HG03066 (cell line): ENCODE measurements at regions not wholly inside any gene's neighbourhood (a gene's known extent, or its start where the extent isn't known, plus 50 kb on each side); places are given as distances from the start of the nearest gene placed in this dataset.

Experiments used
- ATAC-seq: cut with Tn5 transposase; IDR thresholded peaks from one replicate; pipeline ENCODE4 v1.9.1; 2021; ENCODE audit warnings: low read depth; ENCODE audit not compliant: unreplicated experiment

DNA sequence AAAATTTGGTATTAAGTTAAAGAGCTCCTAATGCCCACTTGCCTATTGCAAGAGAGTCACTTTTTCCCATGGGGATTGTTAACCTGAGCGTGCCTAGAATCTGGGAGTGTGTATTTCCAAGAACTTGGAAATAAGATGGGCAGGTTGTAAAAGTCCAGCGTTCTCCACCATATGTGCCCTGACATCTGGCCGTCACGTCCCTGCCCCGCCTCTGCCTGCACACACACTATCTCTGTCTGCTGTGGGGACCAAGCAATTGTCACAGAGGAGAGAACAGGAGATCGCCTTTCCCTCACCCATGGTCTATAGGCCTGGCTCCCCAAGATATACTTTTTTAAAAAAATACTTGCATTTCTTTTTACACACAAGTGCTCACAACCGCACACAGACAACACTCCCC is 396.5 kb upstream of the PFKP start:
- ATAC-seq, result no peak

DNA sequence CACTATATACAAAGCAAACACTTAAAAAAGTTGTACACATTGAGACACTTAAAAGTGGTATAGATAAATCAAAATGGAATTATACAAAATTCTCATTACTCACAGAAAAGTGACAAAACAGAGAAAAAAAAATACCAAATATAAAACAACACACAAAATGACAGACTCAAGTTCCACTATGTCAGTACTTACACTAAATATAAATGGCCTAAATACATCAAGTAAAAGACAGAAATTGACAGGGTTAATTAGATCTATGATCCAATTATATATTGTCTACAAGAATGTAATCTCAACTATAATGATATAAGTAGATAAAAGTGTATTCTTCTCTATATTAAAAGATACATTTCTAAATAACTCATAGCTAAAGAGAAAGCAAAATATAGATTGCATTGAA is 401.6 kb upstream of the PFKP start:
- no peak for ATAC-seq

DNA sequence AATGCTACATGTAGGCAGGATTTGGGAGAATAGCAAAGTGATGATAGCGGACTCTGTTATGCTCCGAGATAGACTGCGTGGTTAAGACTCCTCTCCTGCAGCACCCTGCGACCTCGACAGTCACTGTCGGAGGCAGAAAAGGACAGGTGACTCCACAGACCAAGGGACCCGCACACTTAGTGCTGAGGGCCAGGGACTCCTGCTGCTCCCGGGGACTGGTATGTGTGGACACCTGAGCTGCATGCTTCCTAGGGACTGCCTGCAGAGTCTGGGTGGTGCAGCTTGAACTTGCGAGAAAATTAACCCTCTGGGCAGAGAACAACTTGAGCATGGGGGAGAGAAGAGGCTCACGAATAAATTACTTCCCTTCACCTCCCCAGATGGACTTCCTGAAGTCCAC is 407.1 kb upstream of the PFKP start:
- no peak for ATAC-seq

DNA sequence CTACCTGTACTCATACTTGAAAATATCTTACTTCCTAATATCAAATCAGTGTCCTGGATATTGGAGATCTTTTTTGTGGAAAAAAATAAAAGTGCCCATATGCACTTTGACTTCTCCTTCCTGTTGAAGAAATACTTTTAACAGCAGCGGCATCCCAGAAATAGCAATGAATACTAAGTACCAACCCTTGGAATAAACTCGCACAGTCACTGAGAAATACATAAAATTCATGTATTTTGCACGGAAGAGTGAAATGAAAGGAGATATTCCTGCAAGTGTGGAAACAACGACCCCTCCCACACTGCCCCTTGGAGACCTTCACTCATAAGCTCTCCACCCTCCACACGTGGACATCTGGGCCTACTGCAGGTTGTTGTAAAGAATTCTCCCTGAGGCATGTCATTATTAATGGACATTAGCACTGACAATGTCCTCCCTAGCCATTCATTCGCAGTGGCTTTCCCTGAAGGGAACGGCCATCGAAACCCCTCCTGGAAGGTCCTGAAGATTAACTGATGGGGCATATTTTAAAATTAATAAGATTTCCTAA is 407.6 kb upstream of the PFKP start:
- ATAC-seq, result no peak

DNA sequence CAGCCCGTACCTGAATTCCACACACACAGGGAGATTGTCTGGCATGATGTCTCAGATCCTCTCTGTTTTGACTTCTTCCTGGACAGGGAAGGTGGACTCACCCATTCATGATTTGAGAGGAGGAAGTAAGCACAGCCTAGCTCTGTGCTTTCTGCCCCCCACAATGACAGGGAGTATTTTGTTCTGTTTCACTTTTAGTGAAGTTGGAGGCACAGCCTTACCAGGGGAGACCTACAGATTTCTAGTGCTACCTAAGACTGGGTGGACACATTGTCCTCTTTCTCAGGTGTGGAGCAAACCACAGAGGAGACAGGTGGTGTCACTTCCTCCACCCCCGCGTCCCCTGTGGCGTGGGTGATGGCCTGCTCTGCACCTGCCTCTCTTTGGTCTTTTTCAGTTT is 408.6 kb upstream of the PFKP start:
- ATAC-seq, result no peak

DNA sequence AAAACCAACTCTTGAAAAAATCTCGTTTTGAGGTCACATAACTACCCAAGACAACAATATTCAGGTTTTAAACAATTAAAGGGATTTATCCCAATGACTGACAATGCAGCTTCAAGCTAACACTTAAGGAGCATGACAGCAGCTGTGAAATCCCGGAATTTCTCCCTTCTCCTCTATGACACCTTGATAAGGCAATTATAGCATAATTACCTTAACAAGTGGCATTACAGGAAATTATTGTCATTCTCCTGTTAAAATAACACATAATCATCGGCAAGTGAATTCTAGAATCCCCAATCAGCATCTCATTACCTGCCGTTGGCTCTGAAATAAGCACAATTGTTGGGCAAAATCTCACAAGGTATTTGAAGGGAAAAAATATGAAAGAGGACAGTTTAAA is 417.0 kb upstream of the PFKP start:
- ATAC-seq, result no peak

DNA sequence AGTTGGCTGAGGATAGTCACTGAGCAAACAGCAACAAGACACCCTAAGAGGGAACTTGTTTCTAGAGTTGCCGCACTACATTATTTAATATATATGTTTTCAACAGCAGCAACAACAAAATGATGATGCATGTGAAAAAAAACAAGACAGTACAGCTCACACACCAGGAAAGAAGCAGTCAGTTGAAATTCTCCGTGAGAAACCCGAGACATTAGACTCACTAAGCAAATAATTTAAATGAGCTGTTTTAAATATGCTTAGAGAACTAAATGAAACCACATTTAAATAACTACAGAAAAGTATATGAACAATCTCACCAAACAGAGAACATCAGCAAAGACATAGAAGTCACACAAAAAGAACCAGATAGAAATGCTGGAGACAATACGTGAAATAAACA is 426.3 kb upstream of the PFKP start:
- ATAC-seq, result no peak

DNA sequence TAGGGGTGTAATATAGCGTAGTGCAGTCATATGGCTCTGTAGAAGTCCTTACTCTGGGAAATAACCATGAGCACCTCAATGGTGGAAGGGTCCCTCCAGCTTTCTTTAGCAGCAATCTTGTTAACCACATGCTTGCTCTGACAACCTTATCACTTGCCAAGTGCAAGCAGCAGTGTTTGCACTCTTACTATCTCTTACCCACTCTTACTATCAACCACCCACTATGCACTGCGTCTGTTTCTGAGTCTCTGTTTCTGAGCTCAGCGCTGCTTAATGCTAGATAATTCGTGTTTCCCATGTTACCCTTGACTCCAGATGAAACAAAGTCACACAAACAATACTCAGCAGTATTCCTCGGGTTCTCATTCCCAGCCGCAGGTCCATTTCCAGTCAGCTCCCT is 433.7 kb upstream of the PFKP start:
- ATAC-seq, result no peak

DNA sequence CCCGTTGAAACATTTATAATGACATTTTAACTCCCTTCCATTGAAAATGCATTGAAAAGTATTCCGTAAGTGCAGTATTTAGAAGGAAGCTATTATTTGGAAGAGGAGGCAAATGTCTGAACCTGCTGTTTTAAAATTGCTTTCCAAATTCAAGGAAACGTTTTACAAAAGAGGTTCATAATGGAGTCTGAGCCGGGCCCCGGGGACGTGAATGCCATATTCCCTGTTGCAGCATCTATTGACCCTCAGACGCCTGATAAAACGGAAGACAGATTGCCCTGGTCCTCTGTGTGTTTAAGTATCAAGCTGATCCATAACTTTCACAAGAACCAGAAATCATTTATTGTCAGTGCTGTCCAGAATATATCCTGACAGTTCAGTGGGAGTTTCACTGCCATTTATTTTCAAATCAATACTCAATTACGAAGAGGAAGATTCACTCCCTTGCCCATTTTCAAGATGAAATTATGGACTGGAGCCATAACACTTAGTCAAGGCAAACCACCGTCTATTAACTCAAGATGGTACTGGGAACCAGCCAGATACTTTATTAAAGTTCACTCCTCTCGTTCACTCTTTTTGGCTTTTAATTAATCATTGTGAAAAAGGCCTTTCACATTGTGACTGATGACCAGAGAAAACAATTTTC is 435.7 kb upstream of the PFKP start:
- ATAC-seq, result no peak

DNA sequence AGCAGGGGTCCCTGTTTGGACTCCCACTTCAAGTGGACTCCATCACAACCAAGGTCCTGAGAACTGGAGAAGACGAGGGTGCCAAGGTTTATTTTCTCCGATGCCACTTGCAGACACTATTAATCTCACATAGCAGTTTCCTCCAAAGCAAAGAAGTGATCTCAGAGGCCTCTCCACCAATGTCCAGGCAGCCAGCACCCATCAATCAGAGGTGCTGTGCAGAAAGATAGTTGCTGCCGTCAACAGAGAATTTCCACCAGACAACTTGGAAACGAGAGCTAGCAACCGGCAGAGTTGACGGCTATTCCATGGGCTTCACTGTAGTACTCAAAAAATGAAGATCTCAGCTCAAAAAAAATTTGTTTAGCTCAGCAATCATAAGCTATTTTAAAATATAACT is 438.6 kb upstream of the PFKP start:
- ATAC-seq, result no peak

DNA sequence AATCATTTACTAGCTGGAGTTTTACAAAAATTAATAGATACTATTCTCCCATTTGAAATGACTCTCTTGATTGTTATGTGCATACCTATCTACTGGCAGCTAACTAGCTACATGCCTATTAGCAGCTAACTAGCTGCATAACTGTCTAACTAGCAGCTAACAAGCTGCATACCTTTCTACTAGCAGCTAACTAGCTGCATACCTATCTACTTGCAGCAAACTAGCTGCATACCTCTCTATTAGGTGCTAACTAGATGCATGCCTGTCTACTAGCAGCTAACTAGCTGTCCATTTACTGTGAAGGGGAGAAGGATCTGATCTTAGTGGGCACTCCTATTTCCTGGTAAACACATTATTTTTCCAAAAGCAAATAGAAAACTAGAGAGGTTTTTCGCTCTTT is 439.4 kb upstream of the PFKP start:
- no peak for ATAC-seq

DNA sequence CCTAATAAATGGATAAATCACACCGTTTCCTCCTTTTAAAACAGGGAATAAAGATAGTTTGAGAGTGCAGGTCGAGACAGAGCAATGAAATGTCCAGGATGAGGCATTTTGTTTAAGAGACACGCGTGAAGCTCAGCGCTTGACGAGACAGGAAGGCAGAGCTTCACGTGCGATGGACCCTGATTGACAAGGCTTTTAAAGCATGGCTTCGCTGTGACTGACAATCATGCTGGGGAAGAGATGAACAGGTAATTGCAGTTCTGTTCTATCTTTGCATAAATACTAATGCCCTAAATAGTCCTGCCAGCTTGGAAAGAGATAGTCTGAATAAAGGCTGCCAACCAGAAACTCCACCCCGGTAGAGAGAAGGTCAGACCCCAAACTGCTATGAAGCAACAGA is 442.3 kb upstream of the PFKP start:
- no peak for ATAC-seq

DNA sequence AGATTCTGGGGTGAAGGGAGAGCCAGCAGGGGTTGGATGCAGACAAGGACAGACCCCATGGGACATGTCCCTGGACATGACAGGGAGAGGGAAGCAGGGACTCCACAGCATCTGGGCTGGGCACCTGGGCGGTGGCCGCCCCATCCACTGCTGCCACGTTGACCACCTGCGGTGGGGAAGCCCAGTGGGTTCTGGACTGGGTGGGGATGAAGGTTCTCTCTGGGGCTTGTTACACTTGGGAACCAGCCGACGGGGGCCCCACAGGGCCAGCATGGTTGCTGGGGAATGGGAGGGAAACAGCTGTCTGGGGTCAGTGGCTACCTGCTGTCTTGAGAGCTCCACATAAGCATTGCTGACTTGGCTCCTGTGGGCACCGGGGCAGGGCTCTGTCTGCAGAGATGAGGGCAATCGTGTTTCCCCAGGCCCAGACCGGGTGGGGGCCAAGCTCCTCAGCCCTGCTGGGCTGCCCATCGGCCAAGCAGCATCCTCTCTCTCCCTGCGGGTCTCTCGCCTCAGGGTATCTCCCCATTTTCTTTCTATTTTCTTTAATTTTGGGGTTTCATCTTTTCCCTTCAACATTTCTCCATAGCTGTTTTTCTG is 443.6 kb upstream of the PFKP start:
- ATAC-seq, result no peak

DNA sequence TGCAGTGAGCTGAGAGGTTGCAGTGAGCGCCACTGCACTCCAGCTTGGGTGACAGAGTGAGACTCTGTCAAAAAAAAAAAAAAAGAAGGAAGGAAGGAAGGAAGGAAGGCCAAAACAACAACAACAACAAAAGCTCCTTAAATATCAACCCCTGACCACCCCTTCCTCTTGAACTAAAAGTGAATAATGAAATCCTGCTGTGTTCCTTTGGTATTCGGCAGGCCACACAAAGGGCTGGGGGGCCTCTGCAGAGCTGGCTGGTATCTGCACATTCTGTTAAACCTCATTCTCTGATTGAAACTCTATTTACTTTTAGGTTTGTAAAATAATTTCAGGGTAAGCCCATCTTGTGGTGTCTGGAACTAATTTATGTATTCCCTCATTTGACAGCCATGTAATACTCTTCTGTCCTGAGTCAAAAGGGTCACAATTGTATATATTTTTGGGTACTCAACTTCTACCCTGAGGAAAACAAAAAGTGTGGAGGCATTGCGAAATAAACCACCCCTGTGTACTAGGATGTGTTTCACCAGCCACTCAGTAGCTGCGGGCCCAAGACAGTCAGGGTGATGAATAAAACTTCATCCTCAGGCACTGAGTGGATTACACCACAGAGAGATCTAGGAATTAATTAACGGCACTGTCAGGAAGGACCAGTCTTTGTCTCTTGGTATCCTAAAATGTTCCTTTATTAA is 446.4 kb upstream of the PFKP start:
- no peak for ATAC-seq

DNA sequence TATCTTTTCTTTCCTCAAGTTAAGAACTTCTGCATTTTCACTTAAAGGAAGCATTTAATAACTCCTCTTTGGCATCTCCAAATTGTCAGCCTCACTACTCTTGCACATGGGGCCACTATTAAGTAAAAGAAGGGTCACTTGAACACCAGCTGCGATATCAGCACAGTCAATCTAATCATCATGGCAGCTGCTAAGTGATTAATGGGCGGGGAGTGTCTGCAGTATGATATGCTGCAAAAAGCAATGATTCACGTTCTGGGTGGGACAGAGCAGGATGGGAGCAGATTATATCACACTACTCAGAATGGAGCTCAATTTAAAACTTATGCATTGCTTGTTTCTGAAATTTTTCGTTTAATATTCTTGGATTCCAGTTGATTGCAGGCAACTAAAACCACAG is 447.4 kb upstream of the PFKP start:
- no peak for ATAC-seq

DNA sequence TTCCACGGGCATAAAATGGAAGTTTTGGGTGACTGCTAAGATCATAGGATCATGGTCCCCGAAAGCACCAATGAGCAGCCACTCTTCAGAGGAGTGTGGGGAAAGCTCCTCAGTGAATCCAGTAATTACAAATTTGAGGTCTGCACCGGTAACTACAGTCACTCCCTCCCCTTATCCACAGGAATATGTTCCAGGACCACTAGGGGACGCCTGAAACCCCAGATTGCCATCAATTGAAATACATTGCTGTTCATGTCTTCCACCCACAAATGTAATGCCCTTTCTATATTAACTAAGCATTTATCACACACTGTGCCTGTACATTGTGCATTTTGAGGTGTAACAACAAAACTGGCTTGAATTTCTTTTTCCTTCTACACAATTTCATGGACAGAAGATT is 447.9 kb upstream of the PFKP start:
- ATAC-seq, result no peak

DNA sequence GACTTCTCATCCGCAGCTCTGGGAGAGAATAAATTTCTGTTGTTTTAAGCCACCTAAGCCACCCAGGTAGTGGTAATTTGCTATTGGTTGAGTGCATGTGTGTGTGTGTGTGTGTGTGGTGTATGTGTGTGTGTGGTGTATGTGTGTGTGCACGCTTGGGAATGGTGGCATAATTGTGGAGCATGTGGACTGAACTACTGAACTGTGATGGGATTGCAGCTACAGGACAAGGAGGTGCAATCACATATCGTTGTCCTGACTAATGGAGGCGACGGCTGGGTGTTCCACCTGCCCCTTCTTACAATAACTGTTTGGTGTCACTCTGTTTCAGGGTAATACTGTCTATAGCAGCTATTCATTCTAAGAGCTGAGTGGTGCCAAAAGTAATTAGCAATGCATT is 448.7 kb upstream of the PFKP start:
- no peak for ATAC-seq

DNA sequence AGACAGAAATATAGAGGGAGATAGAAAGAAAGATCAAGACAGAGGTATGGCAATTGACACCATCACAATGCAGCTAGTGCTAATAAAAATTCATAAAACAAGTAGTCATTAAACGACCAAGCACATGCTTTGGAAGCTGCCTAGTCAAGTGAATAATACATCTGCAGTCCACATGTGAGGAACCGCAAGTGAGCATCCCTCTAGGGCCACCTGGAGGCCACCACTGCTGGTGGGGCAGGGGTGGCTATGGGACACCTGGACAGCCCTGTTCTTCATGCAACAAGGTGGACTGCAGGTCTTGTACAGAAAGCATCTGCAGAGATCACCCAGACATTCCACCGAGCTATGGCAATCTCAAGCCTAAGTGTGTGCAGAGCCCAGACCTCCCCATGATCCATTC is 451.1 kb upstream of the PFKP start:
- ATAC-seq, result no peak

DNA sequence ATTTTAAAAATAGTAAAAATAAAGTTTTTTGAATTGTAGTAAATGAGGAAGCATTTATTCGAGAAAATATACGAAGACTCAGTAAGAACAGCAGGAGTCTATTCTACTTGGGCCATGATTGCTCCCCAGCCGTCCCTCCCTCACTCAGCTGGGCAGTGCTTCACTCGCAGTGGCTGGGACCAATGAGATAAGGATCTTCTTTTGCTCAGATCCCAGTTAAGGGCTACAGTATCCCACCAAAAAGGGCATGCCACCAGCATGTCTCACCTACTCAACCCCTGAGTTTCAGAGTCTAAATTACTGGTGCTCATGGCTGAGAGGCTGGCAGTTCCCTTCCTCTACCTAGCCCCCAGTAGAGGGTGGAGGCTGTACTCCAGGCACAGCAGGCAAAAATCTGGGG is 455.7 kb upstream of the PFKP start:
- ATAC-seq, result no peak

DNA sequence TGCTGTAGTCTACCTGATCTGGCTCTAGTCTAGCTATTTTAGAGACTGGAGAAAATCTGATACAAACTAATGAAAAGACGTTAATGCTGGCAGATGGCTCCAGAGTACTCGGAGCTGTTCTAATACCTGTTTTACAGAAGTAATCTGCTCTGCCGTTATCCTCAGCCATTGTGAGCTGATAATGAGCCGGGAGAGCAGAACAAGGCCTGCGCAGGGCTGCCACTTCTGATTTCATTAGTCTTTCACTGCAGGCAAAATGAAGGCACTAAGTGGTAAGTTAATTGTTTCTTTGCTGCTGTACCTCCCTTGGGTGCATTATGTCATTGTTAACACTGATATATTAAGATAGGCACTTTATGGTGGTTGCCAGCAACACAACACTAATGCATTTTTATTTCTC is 456.4 kb upstream of the PFKP start:
- no peak for ATAC-seq

DNA sequence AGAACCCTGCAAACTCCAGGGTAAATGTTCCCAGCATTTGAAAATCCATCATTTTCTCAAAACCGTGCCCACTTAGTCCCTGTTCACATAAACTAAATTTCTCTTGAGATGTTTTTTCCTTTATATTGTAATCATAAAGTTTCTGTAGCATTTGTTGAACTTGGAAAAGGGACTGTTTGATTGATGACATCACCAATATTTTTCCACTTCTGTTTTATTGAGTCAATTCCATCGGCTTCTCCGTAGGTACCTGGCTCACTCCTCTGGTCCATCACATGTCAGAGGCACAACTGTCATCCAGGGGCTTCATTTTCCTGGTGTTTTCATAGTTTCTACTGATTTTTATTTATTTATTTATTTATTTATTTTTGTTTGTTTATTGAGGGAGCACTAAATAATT is 462.5 kb upstream of the PFKP start:
- ATAC-seq, result no peak

DNA sequence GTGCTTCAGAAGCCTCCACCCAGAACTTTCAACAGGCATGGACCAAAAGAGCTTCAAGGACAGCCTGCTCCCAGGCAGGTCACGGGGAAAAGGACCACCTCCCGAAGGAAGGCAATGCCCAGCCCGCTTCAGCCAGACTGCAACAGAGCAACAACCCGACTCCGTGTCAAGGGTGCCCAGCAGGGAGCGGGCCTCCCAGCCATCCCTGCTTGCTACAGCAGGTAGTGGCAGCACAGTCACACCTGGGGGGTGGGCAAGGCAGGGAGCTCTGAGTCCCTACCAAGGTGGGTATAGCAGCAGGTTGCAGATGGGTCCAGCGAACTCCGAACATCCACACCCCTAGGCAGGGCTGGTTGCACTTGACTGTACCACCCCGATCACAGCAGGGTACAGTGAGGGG is 467.8 kb upstream of the PFKP start:
- no peak for ATAC-seq
